Endodermal cell (in vitro differentiated cells): ENCODE measurements at regions not wholly inside any gene's neighbourhood (a gene's known extent, or its start where the extent isn't known, plus 50 kb on each side); places are given as distances from the start of the nearest gene placed in this dataset.

Source experiments
- DNase-seq: peaks from one replicate; pipeline ENCODE4 v3.0.0-alpha.2; 2017
- H3K27ac ChIP-seq: 2 replicates; pipeline ENCODE4 v1.5.1; 2013; ENCODE audit warnings: mild to moderate bottlenecking, low read depth, low read length, moderate library complexity
- H3K27me3 ChIP-seq: 2 replicates; pipeline ENCODE4 v1.6.1; 2013; ENCODE audit warnings: mild to moderate bottlenecking, low read length, moderate library complexity; ENCODE audit not compliant: insufficient read depth, control insufficient read depth, poor library complexity, severe bottlenecking
- H3K36me3 ChIP-seq: 2 replicates; pipeline ENCODE4 v1.7.0; 2013; ENCODE audit warnings: mild to moderate bottlenecking, low read length, moderate library complexity; ENCODE audit not compliant: control insufficient read depth, insufficient read depth
- H3K4me1 ChIP-seq: one replicate; pipeline ENCODE4 v1.7.0; 2013; ENCODE audit warnings: low read length; ENCODE audit not compliant: control insufficient read depth, insufficient read depth
- H3K4me3 ChIP-seq: 2 replicates; pipeline ENCODE4 v1.5.1; 2013; ENCODE audit warnings: mild to moderate bottlenecking, low read length, moderate library complexity
- H3K9ac ChIP-seq: 2 replicates; pipeline ENCODE4 v1.6.1; 2013; ENCODE audit warnings: mild to moderate bottlenecking, low read length, moderate library complexity; ENCODE audit not compliant: poor library complexity, severe bottlenecking; ENCODE audit errors: extremely low read depth
- H3K9me3 ChIP-seq: 2 replicates; pipeline ENCODE4 v1.6.1; 2013; ENCODE audit warnings: mild to moderate bottlenecking, low read length, moderate library complexity; ENCODE audit not compliant: control insufficient read depth
- H3K27ac Mint-ChIP-seq: 2 replicates; pipeline ENCODE4 v1.8.0; 2020; ENCODE audit warnings: mixed read lengths
- H3K27me3 Mint-ChIP-seq: 2 replicates; pipeline ENCODE4 v1.8.0; 2021; ENCODE audit warnings: mild to moderate bottlenecking, mixed read lengths; ENCODE audit not compliant: insufficient read depth
- H3K36me3 Mint-ChIP-seq: 2 replicates; pipeline ENCODE4 v1.8.0; 2020; ENCODE audit warnings: low read depth, mixed read lengths
- H3K4me1 Mint-ChIP-seq: 2 replicates; pipeline ENCODE4 v1.8.0; 2020; ENCODE audit warnings: mixed read lengths
- H3K4me3 Mint-ChIP-seq: 2 replicates; pipeline ENCODE4 v1.8.0; 2020; ENCODE audit warnings: mild to moderate bottlenecking, moderate library complexity, mixed read lengths
- H3K9me3 Mint-ChIP-seq: 2 replicates; pipeline ENCODE4 v1.8.0; 2020; ENCODE audit warnings: mild to moderate bottlenecking, mixed read lengths
- WGBS, 2 experiments: methylation state at CpG; one replicate each; pipeline versions ENCODE4 v1.1.5 to v1.1.7; 2013; ENCODE audit warnings: missing lambda C conversion rate in 2 of 2, mixed read lengths in 1 of 2; ENCODE audit not compliant: insufficient coverage in 1 of 2, insufficient read length in 1 of 2; 5-methylcytosine and 5-hydroxymethylcytosine counted together
- TF ChIP-seq, protein P1 (sequence below): fragments of 200-600 bp; sonication (generic); conservative IDR thresholded peaks from 2 replicates; pipeline ENCODE4 v1.5.0; 2021; ENCODE audit warnings: antibody characterized with exemption, mild to moderate bottlenecking

GRCh38 chr6:109258129-109258528 lies 124.1 kb downstream of the CD164 start:
- DNase-seq, result no peak
- H3K4me1 Mint-ChIP-seq, result peaks cover 3% of the 10 kb centered on the region
- peaks cover 1% of the 10 kb centered on the region for H3K36me3 Mint-ChIP-seq
- H3K4me3 Mint-ChIP-seq, result no peak overlapping the region
- no peak overlapping the region for H3K4me3 ChIP-seq
- 91 to 100% methylated on average over 1 to 2 of the region's 2 CpGs for WGBS, 2 experiments
- H3K4me1 ChIP-seq, result no peaks in the 10 kb centered on the region
- no peaks in the 10 kb centered on the region for H3K27me3 ChIP-seq
- TF ChIP-seq, protein P1, sequence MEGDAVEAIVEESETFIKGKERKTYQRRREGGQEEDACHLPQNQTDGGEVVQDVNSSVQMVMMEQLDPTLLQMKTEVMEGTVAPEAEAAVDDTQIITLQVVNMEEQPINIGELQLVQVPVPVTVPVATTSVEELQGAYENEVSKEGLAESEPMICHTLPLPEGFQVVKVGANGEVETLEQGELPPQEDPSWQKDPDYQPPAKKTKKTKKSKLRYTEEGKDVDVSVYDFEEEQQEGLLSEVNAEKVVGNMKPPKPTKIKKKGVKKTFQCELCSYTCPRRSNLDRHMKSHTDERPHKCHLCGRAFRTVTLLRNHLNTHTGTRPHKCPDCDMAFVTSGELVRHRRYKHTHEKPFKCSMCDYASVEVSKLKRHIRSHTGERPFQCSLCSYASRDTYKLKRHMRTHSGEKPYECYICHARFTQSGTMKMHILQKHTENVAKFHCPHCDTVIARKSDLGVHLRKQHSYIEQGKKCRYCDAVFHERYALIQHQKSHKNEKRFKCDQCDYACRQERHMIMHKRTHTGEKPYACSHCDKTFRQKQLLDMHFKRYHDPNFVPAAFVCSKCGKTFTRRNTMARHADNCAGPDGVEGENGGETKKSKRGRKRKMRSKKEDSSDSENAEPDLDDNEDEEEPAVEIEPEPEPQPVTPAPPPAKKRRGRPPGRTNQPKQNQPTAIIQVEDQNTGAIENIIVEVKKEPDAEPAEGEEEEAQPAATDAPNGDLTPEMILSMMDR, result no peak
- no peaks in the 10 kb centered on the region for H3K9me3 Mint-ChIP-seq
- H3K36me3 ChIP-seq, result no peaks in the 10 kb centered on the region
- no peak overlapping the region for H3K9ac ChIP-seq
- no peaks in the 10 kb centered on the region for H3K27me3 Mint-ChIP-seq
- H3K27ac Mint-ChIP-seq, result no peak overlapping the region
- no peaks in the 10 kb centered on the region for H3K9me3 ChIP-seq
- no peak overlapping the region for H3K27ac ChIP-seq

GRCh38 chr6:109257494-109257893 lies 124.8 kb downstream of the CD164 start:
- H3K4me1 Mint-ChIP-seq, result peaks cover 3% of the 10 kb centered on the region
- no peaks in the 10 kb centered on the region for H3K36me3 Mint-ChIP-seq
- WGBS, 2 experiments, result 93% methylated on average over 2 of the region's 2 CpGs; no CpG with 5 or more reads in 1 of the 2 experiments
- no peak overlapping the region for H3K27ac ChIP-seq
- H3K4me3 Mint-ChIP-seq, result no peak overlapping the region
- peaks cover 2% of the 10 kb centered on the region for H3K9me3 Mint-ChIP-seq
- H3K9me3 ChIP-seq, result no peaks in the 10 kb centered on the region
- H3K27me3 Mint-ChIP-seq, result no peaks in the 10 kb centered on the region
- no peaks in the 10 kb centered on the region for H3K36me3 ChIP-seq
- no peak overlapping the region for H3K4me3 ChIP-seq
- TF ChIP-seq, protein P1, result no peak
- no peaks in the 10 kb centered on the region for H3K4me1 ChIP-seq
- H3K9ac ChIP-seq, result no peak overlapping the region
- H3K27me3 ChIP-seq, result no peaks in the 10 kb centered on the region
- DNase-seq, result no peak
- no peak overlapping the region for H3K27ac Mint-ChIP-seq

- Mint-ChIP-seq H3K9me3 (peaks cover 8% of the 10 kb centered on the region), H3K4me1 (peaks cover 3% of the 10 kb centered on the region), H3K4me3 (no peak overlapping the region), H3K27ac (no peak overlapping the region), H3K36me3 (peaks cover 6% of the 10 kb centered on the region), H3K27me3 (no peaks in the 10 kb centered on the region)
- no peak overlapping the region for H3K4me3 ChIP-seq
- H3K4me1 ChIP-seq, result no peaks in the 10 kb centered on the region
- no peaks in the 10 kb centered on the region for H3K36me3 ChIP-seq
- DNase-seq, result no peak
- peaks cover 6% of the 10 kb centered on the region for H3K9me3 ChIP-seq
- TF ChIP-seq, protein P1, result no peak
- 80 to 87% methylated on average over 2 to 4 of the region's 4 CpGs for WGBS, 2 experiments
- no peak overlapping the region for H3K27ac ChIP-seq
- no peaks in the 10 kb centered on the region for H3K27me3 ChIP-seq
- no peak overlapping the region for H3K9ac ChIP-seq
These were observed 126.2 kb downstream of the CD164 start for GRCh38 chr6:109255946-109256640.
